ENCODE measurements at regions not wholly inside any gene's neighbourhood (a gene's known extent, or its start where the extent isn't known, plus 50 kb on each side); places are given as distances from the start of the nearest gene placed in this dataset.
A peak's percentile ranks its signal among the peaks of the same experiment; 100 is the strongest.

DNA sequence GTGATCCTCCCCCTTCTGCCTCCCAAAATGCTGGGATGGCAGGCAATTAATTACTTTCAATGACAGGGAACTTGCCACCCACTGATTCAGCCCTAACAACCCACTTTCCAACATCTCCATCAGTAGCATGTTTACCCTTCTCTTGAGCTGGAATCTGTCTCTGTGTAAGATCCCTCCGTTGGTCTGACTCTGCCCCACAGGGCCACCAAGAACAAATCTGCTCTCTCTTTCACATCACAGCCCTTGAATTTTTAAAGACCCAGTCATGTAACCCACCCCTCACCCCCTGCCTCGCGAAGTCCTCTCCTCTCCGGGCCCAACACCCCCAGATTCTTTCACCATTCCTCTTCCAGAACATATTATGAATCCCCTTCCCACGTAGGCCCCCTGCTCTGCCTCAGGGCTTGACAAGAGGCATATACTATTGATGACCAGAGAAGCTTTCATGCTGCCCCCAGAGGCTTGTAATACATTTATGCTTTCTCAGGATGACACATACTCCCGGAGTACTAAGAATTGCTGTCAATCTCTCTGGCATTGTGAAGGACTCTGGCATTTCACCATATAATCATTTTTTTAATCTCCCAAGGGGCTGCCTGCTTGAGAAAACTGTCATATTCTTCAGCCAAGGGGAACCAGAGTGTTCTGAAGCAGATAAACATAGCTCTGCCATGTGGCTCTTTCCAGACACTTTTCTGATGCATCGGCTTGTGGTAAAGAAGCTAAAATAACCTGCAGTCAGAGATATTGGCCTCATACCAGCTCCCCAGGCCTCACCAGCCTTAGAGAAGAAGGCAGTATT, 179.2 kb upstream of the AUTS2 start:
- Histone ChIP-seq H2BK15ac (ENCODE audit: low read depth, poor library complexity, severe bottlenecking) (no peak overlapping the region), H3K79me1 (replicated peaks; ENCODE audit: low read length, poor library complexity, severe bottlenecking) (no peaks in the 10 kb centered on the region), H3K4ac (ENCODE audit: low read depth in 1 of 2, low read length in 2 of 2) (no peak overlapping the region), H3K18ac (ENCODE audit: low read depth in 1 of 2, low read length in 2 of 2) (no peak overlapping the region), H2AFZ (ENCODE audit: low read depth, low read length) (no peak overlapping the region), H3K9me3 (ENCODE audit: control insufficient read depth, low read length) (peaks cover 5% of the 10 kb centered on the region), H2BK12ac (ENCODE audit: low read length in 2 of 2) (no peak overlapping the region), H3K27me3 (ENCODE audit: control insufficient read depth in 1 of 2, insufficient read depth in 1 of 2, low read length in 2 of 2) (peaks cover 0 to 5% of the 10 kb centered on the region in 2 experiments), H3K4me3 (ENCODE audit: insufficient read depth in 1 of 2, low read depth in 1 of 2, low read length in 2 of 2) (no peak overlapping the region), H3K9ac (ENCODE audit: low read length) (peak overlapping the region; percentile 10), H3K27ac (ENCODE audit: low read length, poor library complexity, severe bottlenecking) (no peak overlapping the region), H3K23ac (ENCODE audit: low read length in 2 of 2) (no peak overlapping the region), H2BK5ac (ENCODE audit: low read depth, low read length, poor library complexity, severe bottlenecking) (no peak overlapping the region), H2AK5ac (ENCODE audit: low read length, severe bottlenecking) (no peak overlapping the region), H3K4me1 (ENCODE audit: control insufficient read depth, insufficient read depth, low read depth, low read length) (no peaks in the 10 kb centered on the region), H4K8ac (ENCODE audit: low read length) (no peak overlapping the region), H4K91ac (ENCODE audit: low read length) (no peak overlapping the region), H3K4me2 (ENCODE audit: low read length, poor library complexity, severe bottlenecking) (no peak overlapping the region), H3K36me3 (ENCODE audit: control insufficient read depth in 1 of 2, insufficient read depth in 2 of 2, low read depth in 1 of 2, low read length in 2 of 2) (no peaks in the 10 kb centered on the region), H2BK120ac (ENCODE audit: low read depth, low read length) (no peak overlapping the region), H3K14ac (ENCODE audit: low read length in 2 of 2) (no peak overlapping the region)
- 50% methylated on average over 7 of the region's 7 CpGs for WGBS
- DNase-seq = no peak

DNA sequence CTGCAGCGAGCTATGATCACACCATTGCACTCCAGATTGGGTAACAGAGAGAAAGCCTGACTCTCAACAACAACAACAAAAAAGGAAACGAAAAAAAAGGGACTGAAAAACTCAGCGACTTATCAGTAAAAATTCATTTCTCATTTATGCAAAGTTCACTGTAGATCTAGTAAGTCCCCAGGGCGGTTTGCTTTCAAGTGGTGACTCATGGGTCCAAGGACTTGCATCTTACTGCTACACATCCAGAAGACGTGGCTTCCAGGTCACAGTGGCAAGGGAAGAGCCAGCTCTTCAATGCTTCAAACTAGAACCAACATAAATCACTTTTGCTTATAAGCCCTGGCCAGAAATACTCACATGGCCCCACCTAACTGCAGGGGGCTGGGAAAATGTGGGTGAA, 178.3 kb upstream of the AUTS2 start:
- Histone ChIP-seq H3K27ac (ENCODE audit: low read length, poor library complexity, severe bottlenecking) (no peak overlapping the region), H2AFZ (ENCODE audit: low read depth, low read length) (no peak overlapping the region)
- WGBS = 63% methylated on average over 4 of the region's 5 CpGs

DNA sequence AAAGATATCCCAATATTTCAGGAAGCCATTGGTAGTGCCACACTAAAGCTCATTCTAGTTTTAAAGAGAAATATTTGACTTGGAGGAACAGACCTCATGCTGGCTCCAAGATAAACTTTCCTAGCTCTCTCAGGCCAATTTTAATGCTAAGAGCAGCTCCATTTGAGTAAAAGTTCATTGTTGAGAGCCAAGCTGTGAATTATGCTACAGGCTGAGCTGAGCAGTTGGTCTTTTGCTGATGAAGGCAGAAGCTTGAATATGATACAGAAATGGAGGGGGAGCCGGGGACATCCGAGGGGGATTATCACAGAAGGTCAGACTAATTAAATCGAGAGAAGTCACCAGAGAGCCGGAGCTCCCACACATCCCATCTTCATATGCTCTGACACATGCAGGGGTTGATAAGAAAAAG, 175.7 kb upstream of the AUTS2 start:
- H2BK120ac ChIP-seq (ENCODE audit: low read depth, low read length) = no peak overlapping the region
- H3K27ac ChIP-seq (ENCODE audit: low read length, poor library complexity, severe bottlenecking) = no peak overlapping the region
- no peaks in the 10 kb centered on the region for H3K79me1 ChIP-seq (replicated peaks; ENCODE audit: low read length, poor library complexity, severe bottlenecking)
- no peak overlapping the region for H3K4me2 ChIP-seq (ENCODE audit: low read length, poor library complexity, severe bottlenecking)
- H4K8ac ChIP-seq (ENCODE audit: low read length) = no peak overlapping the region
- peaks cover 0 to 15% of the 10 kb centered on the region in 2 experiments for H3K27me3 ChIP-seq (ENCODE audit: control insufficient read depth in 1 of 2, insufficient read depth in 1 of 2, low read length in 2 of 2)
- H3K18ac ChIP-seq (ENCODE audit: low read depth in 1 of 2, low read length in 2 of 2) = no peak overlapping the region
- H2BK5ac ChIP-seq (ENCODE audit: low read depth, low read length, poor library complexity, severe bottlenecking) = no peak overlapping the region
- no peak overlapping the region for H2BK12ac ChIP-seq (ENCODE audit: low read length in 2 of 2)
- no peaks in the 10 kb centered on the region for H3K4me1 ChIP-seq (ENCODE audit: control insufficient read depth, insufficient read depth, low read depth, low read length)
- H2BK15ac ChIP-seq (ENCODE audit: low read depth, poor library complexity, severe bottlenecking) = no peak overlapping the region
- H3K4ac ChIP-seq (ENCODE audit: low read depth in 1 of 2, low read length in 2 of 2) = no peak overlapping the region
- H3K9ac ChIP-seq (ENCODE audit: low read length) = no peak overlapping the region
- no peak for DNase-seq
- H2AK5ac ChIP-seq (ENCODE audit: low read length, severe bottlenecking) = no peak overlapping the region
- no peak overlapping the region for H3K4me3 ChIP-seq (ENCODE audit: insufficient read depth in 1 of 2, low read depth in 1 of 2, low read length in 2 of 2)
- H4K91ac ChIP-seq (ENCODE audit: low read length) = no peak overlapping the region
- H3K14ac ChIP-seq (ENCODE audit: low read length in 2 of 2) = no peak overlapping the region
- H2AFZ ChIP-seq (ENCODE audit: low read depth, low read length) = no peak overlapping the region
- 80% methylated on average over 2 of the region's 4 CpGs for WGBS
- H3K36me3 ChIP-seq (ENCODE audit: control insufficient read depth in 1 of 2, insufficient read depth in 2 of 2, low read depth in 1 of 2, low read length in 2 of 2) = no peaks in the 10 kb centered on the region
- H3K23ac ChIP-seq (ENCODE audit: low read length in 2 of 2) = no peak overlapping the region
- H3K9me3 ChIP-seq (ENCODE audit: control insufficient read depth, low read length) = no peaks in the 10 kb centered on the region

More for the DNA sequence above, 178.3 kb upstream of the AUTS2 start:
- H2AK5ac ChIP-seq (ENCODE audit: low read length, severe bottlenecking) = no peak overlapping the region
- H4K8ac ChIP-seq (ENCODE audit: low read length) = no peak overlapping the region
- peaks cover 5% of the 10 kb centered on the region for H3K9me3 ChIP-seq (ENCODE audit: control insufficient read depth, low read length)
- DNase-seq = peak; percentile 18
- H2BK120ac ChIP-seq (ENCODE audit: low read depth, low read length) = no peak overlapping the region
- no peak overlapping the region for H2BK15ac ChIP-seq (ENCODE audit: low read depth, poor library complexity, severe bottlenecking)
- no peak overlapping the region for H3K23ac ChIP-seq (ENCODE audit: low read length in 2 of 2)
- no peaks in the 10 kb centered on the region for H3K36me3 ChIP-seq (ENCODE audit: control insufficient read depth in 1 of 2, insufficient read depth in 2 of 2, low read depth in 1 of 2, low read length in 2 of 2)
- H3K4ac ChIP-seq (ENCODE audit: low read depth in 1 of 2, low read length in 2 of 2) = no peak overlapping the region
- no peak overlapping the region for H3K14ac ChIP-seq (ENCODE audit: low read length in 2 of 2)
- H3K9ac ChIP-seq (ENCODE audit: low read length) = no peak overlapping the region
- no peak overlapping the region for H2BK12ac ChIP-seq (ENCODE audit: low read length in 2 of 2)
- no peak overlapping the region for H4K91ac ChIP-seq (ENCODE audit: low read length)
- no peaks in the 10 kb centered on the region for H3K4me1 ChIP-seq (ENCODE audit: control insufficient read depth, insufficient read depth, low read depth, low read length)
- peaks cover 0 to 5% of the 10 kb centered on the region in 2 experiments for H3K27me3 ChIP-seq (ENCODE audit: control insufficient read depth in 1 of 2, insufficient read depth in 1 of 2, low read length in 2 of 2)
- no peak overlapping the region for H2BK5ac ChIP-seq (ENCODE audit: low read depth, low read length, poor library complexity, severe bottlenecking)
- no peaks in the 10 kb centered on the region for H3K79me1 ChIP-seq (replicated peaks; ENCODE audit: low read length, poor library complexity, severe bottlenecking)
- H3K18ac ChIP-seq (ENCODE audit: low read depth in 1 of 2, low read length in 2 of 2) = no peak overlapping the region
- H3K4me2 ChIP-seq (ENCODE audit: low read length, poor library complexity, severe bottlenecking) = no peak overlapping the region
- H3K4me3 ChIP-seq (ENCODE audit: insufficient read depth in 1 of 2, low read depth in 1 of 2, low read length in 2 of 2) = no peak overlapping the region

DNA sequence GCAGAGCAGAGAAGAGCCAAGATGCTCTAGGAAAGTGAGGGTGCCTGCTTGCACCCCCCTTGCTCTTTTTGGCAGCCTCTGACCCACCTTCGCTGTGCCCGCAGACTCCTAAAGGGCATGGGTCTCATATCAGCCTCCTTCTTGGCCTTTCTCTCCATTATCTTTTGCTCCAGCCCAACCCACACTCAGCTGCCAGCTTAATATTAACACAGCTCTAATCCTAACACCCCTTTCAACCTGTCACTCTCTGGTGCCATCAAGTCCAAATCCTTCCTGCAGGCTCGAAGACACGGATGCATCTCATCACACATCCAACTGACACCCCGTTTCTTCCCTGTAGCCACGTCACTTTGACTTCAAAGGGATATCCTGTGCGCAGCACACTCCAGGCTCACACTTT, 171.6 kb upstream of the AUTS2 start:
- no peak overlapping the region for H3K9ac ChIP-seq (ENCODE audit: low read length)
- H2BK5ac ChIP-seq (ENCODE audit: low read depth, low read length, poor library complexity, severe bottlenecking) = no peak overlapping the region
- H3K4me2 ChIP-seq (ENCODE audit: low read length, poor library complexity, severe bottlenecking) = no peak overlapping the region
- DNase-seq = no peak
- no peak overlapping the region for H3K27ac ChIP-seq (ENCODE audit: low read length, poor library complexity, severe bottlenecking)
- H3K36me3 ChIP-seq (ENCODE audit: control insufficient read depth in 1 of 2, insufficient read depth in 2 of 2, low read depth in 1 of 2, low read length in 2 of 2) = no peaks in the 10 kb centered on the region
- H3K9me3 ChIP-seq (ENCODE audit: control insufficient read depth, low read length) = no peaks in the 10 kb centered on the region
- WGBS = 88% methylated on average over 7 of the region's 7 CpGs
- H2AK5ac ChIP-seq (ENCODE audit: low read length, severe bottlenecking) = no peak overlapping the region
- H3K18ac ChIP-seq (ENCODE audit: low read depth in 1 of 2, low read length in 2 of 2) = no peak overlapping the region
- no peak overlapping the region for H2BK12ac ChIP-seq (ENCODE audit: low read length in 2 of 2)
- H4K91ac ChIP-seq (ENCODE audit: low read length) = no peak overlapping the region
- no peak overlapping the region for H4K8ac ChIP-seq (ENCODE audit: low read length)
- H3K4ac ChIP-seq (ENCODE audit: low read depth in 1 of 2, low read length in 2 of 2) = no peak overlapping the region
- no peak overlapping the region for H3K23ac ChIP-seq (ENCODE audit: low read length in 2 of 2)
- no peaks in the 10 kb centered on the region for H3K4me1 ChIP-seq (ENCODE audit: control insufficient read depth, insufficient read depth, low read depth, low read length)
- no peaks in the 10 kb centered on the region for H3K79me1 ChIP-seq (replicated peaks; ENCODE audit: low read length, poor library complexity, severe bottlenecking)
- H3K27me3 ChIP-seq (ENCODE audit: control insufficient read depth in 1 of 2, insufficient read depth in 1 of 2, low read length in 2 of 2) = peaks cover 0 to 28% of the 10 kb centered on the region in 2 experiments
- H2BK120ac ChIP-seq (ENCODE audit: low read depth, low read length) = no peak overlapping the region
- H2BK15ac ChIP-seq (ENCODE audit: low read depth, poor library complexity, severe bottlenecking) = no peak overlapping the region
- no peak overlapping the region for H3K14ac ChIP-seq (ENCODE audit: low read length in 2 of 2)
- H3K4me3 ChIP-seq (ENCODE audit: insufficient read depth in 1 of 2, low read depth in 1 of 2, low read length in 2 of 2) = no peak overlapping the region
- no peak overlapping the region for H2AFZ ChIP-seq (ENCODE audit: low read depth, low read length)
